CD14-positive monocyte (primary cell): ENCODE measurements at regions not wholly inside any gene's neighbourhood (a gene's known extent, or its start where the extent isn't known, plus 50 kb on each side); places are given as distances from the start of the nearest gene placed in this dataset.
A peak's percentile ranks its signal among the peaks of the same experiment; 100 is the strongest.

ENCODE experiments used
- DNase-seq, 3 donors: peaks; one replicate each; pipeline ENCODE4 v3.0.0-alpha.2; 2011 to 2022
- H2AFZ ChIP-seq: 2 replicates; pipeline ENCODE4 v1.6.0; 2012; ENCODE audit warnings: mild to moderate bottlenecking, low read depth, low read length, inconsistent platforms; ENCODE audit not compliant: insufficient read depth, poor library complexity, severe bottlenecking
- H3K27ac ChIP-seq, 2 donors: 1 replicate in 1 of 2; 2 replicates in 1 of 2; pipeline ENCODE4 v1.5.1; 2012 to 2013; ENCODE audit warnings: low read length in 2 of 2, control low read depth in 1 of 2, inconsistent platforms in 1 of 2, low read depth in 1 of 2, mild to moderate bottlenecking in 1 of 2
- H3K27me3 ChIP-seq, 2 donors: one replicate each; pipeline versions ENCODE4 v1.6.0 to v1.6.1; 2011 to 2013; ENCODE audit warnings: low read length in 2 of 2; ENCODE audit not compliant: control insufficient read depth in 2 of 2, insufficient read depth in 2 of 2
- H3K36me3 ChIP-seq, 2 donors: replicated peaks in 1 of 2; 1 replicate in 1 of 2; 2 replicates in 1 of 2; pipeline versions ENCODE4 v1.5.1 to v1.6.1; 2012 to 2013; ENCODE audit warnings: low read length in 2 of 2, control low read depth in 1 of 2, inconsistent platforms in 1 of 2, mild to moderate bottlenecking in 1 of 2; ENCODE audit not compliant: insufficient read depth in 2 of 2, control insufficient read depth in 1 of 2
- H3K4me1 ChIP-seq, 2 donors: 1 replicate in 1 of 2; 2 replicates in 1 of 2; pipeline versions ENCODE4 v1.5.1 to v1.6.1; 2012 to 2013; ENCODE audit warnings: low read length in 2 of 2, control low read depth in 1 of 2, inconsistent platforms in 1 of 2, mild to moderate bottlenecking in 1 of 2, moderate library complexity in 1 of 2; ENCODE audit not compliant: insufficient read depth in 2 of 2, control insufficient read depth in 1 of 2
- H3K4me2 ChIP-seq: replicated peaks from 2 replicates; pipeline ENCODE3; 2012; ENCODE audit warnings: low read length, moderate library complexity, mild to moderate bottlenecking; ENCODE audit not compliant: poor library complexity, severe bottlenecking; ENCODE audit errors: extremely low read depth
- H3K4me3 ChIP-seq, 3 experiments: fragments of 200-600 bp in 1 of 3; sonication (generic) in 1 of 3; replicated peaks in 1 of 3; 1 replicate in 2 of 3; 2 replicates in 1 of 3; pipeline ENCODE4 v1.5.1; 2011 to 2013; ENCODE audit warnings: low read length in 3 of 3, mild to moderate bottlenecking in 3 of 3, control low read depth in 2 of 3, low read depth in 2 of 3, inconsistent platforms in 1 of 3, moderate library complexity in 1 of 3
- H3K79me2 ChIP-seq: 2 replicates; pipeline ENCODE4 v1.6.0; 2012; ENCODE audit warnings: mild to moderate bottlenecking, control low read depth, inconsistent platforms, low read length, moderate library complexity; ENCODE audit not compliant: insufficient read depth
- H3K9ac ChIP-seq: 2 replicates; pipeline ENCODE4 v1.6.0; 2017; ENCODE audit warnings: low read length, mild to moderate bottlenecking; ENCODE audit not compliant: insufficient read depth, poor library complexity, severe bottlenecking
- H3K9me3 ChIP-seq, 2 donors: replicated peaks in 1 of 2; 1 replicate in 1 of 2; 2 replicates in 1 of 2; pipeline versions ENCODE4 v1.5.1 to v1.6.1; 2012 to 2013; ENCODE audit warnings: low read length in 2 of 2, control low read depth in 1 of 2; ENCODE audit not compliant: control insufficient read depth in 1 of 2, insufficient read depth in 1 of 2
- H4K20me1 ChIP-seq: 2 replicates; pipeline ENCODE4 v1.6.0; 2012; ENCODE audit warnings: mild to moderate bottlenecking, low read length, control low read depth, moderate library complexity; ENCODE audit not compliant: insufficient read depth
- H3K27ac Mint-ChIP-seq, 7 donors: one replicate each; pipeline ENCODE4 v1.8.0; 2020; ENCODE audit warnings: mild to moderate bottlenecking in 7 of 7, mixed read lengths in 7 of 7, moderate library complexity in 6 of 7, inconsistent platforms in 2 of 7
- H3K27me3 Mint-ChIP-seq, 3 donors: one replicate each; pipeline ENCODE4 v1.8.0; 2021 to 2022; ENCODE audit warnings: low read depth in 3 of 3, mild to moderate bottlenecking in 3 of 3, mixed read lengths in 3 of 3, moderate library complexity in 3 of 3, inconsistent platforms in 1 of 3
- H3K36me3 Mint-ChIP-seq, 2 donors: one replicate each; pipeline ENCODE4 v1.8.0; 2020; ENCODE audit warnings: mixed read lengths in 2 of 2, inconsistent platforms in 1 of 2, mild to moderate bottlenecking in 1 of 2
- H3K4me1 Mint-ChIP-seq: one replicate; pipeline ENCODE4 v1.8.0; 2020; ENCODE audit warnings: mild to moderate bottlenecking, mixed read lengths
- H3K4me3 Mint-ChIP-seq, 2 donors: one replicate each; pipeline ENCODE4 v1.8.0; 2020; ENCODE audit warnings: mild to moderate bottlenecking in 2 of 2, mixed read lengths in 2 of 2, moderate library complexity in 1 of 2
- H3K9me3 Mint-ChIP-seq, 7 donors: one replicate each; pipeline ENCODE4 v1.8.0; 2020 to 2022; ENCODE audit warnings: mixed read lengths in 7 of 7, mild to moderate bottlenecking in 6 of 7, moderate library complexity in 6 of 7, inconsistent platforms in 2 of 7
- WGBS: methylation state at CpG from one replicate; pipeline ENCODE4 v1.1.5; 2013; ENCODE audit warnings: missing lambda C conversion rate; ENCODE audit not compliant: insufficient coverage; 5-methylcytosine and 5-hydroxymethylcytosine counted together
- intact Hi-C, 2 donors: fragments of 100-400 bp; cut with micrococcal nuclease; formaldehyde crosslinking; loops; one replicate each; pipeline versions ENCODE4 v1.15.0 to v1.15.1; 2023
- TF ChIP-seq, protein P1 (sequence below): fragments of 200-600 bp; IDR thresholded peaks from one replicate; pipeline ENCODE4 v1.8.0; 2022; ENCODE audit warnings: antibody characterized with exemption, mild to moderate bottlenecking

DNA sequence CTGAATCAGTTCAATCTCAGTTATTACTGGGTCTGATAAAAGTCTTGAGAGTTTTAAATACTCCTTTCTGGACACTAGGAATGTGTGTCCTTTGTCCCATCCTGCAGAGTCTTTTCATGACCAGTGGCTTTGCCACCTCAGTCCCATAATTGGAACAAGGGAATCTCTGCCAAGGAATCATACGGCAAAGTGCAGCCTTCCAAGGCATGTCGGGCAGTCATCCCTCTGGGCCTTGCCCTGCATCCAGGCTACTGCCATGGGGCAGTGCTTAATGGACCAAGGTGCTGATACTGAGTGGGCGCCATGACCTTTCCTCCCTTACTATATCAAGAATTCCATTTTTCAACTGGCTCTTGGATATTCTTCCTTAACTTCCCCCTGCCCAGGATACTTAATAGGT is 195.3 kb downstream of the ZC3H11B start:
- H3K4me1 ChIP-seq, result no peaks in the 10 kb centered on the region
- no peak overlapping the region for H3K4me2 ChIP-seq
- H3K27me3 ChIP-seq, result peaks cover 0 to 5% of the 10 kb centered on the region in 2 donors
- no peaks in the 10 kb centered on the region for H3K36me3 ChIP-seq
- no peaks in the 10 kb centered on the region for H3K79me2 ChIP-seq
- peak overlapping the region; percentile 12 for H2AFZ ChIP-seq
- H3K9me3 ChIP-seq, result no peaks in the 10 kb centered on the region
- intact Hi-C loops, result no loop called here
- no peak overlapping the region for H3K9ac ChIP-seq
- no peaks in the 10 kb centered on the region for H3K36me3 Mint-ChIP-seq
- no peaks in the 10 kb centered on the region for H3K4me1 Mint-ChIP-seq
- 95% methylated on average over 2 of the region's 3 CpGs for WGBS
- no peaks in the 10 kb centered on the region for H4K20me1 ChIP-seq
- H3K27ac Mint-ChIP-seq, result peak overlapping the region in 1 of 7 donors; percentile 32
- no peak overlapping the region for H3K27ac ChIP-seq
- no peaks in the 10 kb centered on the region for H3K9me3 Mint-ChIP-seq
- TF ChIP-seq, protein P1, sequence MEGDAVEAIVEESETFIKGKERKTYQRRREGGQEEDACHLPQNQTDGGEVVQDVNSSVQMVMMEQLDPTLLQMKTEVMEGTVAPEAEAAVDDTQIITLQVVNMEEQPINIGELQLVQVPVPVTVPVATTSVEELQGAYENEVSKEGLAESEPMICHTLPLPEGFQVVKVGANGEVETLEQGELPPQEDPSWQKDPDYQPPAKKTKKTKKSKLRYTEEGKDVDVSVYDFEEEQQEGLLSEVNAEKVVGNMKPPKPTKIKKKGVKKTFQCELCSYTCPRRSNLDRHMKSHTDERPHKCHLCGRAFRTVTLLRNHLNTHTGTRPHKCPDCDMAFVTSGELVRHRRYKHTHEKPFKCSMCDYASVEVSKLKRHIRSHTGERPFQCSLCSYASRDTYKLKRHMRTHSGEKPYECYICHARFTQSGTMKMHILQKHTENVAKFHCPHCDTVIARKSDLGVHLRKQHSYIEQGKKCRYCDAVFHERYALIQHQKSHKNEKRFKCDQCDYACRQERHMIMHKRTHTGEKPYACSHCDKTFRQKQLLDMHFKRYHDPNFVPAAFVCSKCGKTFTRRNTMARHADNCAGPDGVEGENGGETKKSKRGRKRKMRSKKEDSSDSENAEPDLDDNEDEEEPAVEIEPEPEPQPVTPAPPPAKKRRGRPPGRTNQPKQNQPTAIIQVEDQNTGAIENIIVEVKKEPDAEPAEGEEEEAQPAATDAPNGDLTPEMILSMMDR, result no peak
- peaks cover 0 to 9% (median 3%) of the 10 kb centered on the region in 3 donors for H3K27me3 Mint-ChIP-seq
- no peak overlapping the region for H3K4me3 ChIP-seq
- DNase-seq, result no peak
- no peak overlapping the region for H3K4me3 Mint-ChIP-seq

DNA sequence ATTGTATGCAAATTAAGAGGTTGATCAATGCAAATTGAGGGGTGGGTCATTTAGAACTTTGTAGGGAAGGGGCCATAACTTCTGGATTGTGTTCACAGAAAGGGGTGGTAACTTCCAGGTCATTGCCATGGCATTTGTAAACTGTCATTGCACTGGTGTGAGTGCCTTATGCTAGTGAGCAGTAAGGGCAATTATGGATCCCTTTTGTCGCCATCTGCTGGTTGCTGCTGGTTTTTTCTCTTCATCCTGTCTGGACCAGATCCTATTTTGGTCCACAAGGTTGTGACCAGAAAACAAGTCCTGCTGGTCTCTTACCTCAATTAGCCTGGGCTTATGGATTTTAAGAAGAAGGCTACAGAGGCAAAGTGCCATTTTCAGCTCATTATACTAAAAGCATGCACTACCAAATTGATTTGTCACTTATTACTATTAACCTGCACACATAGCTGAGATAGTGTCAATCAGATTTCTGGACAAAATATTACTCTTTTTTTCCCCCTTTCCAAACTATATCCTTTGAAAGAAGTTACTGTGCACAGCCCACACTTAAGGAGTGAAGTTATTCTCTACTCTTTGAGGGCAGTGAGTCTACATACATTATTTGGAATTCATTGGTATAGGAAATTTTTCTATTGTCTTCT is 196.2 kb downstream of the ZC3H11B start:
- Histone ChIP-seq H3K27ac (no peak overlapping the region), H3K4me3 (no peak overlapping the region), H3K4me1 (no peaks in the 10 kb centered on the region), H4K20me1 (no peaks in the 10 kb centered on the region), H2AFZ (no peak overlapping the region), H3K9me3 (no peaks in the 10 kb centered on the region), H3K4me2 (no peak overlapping the region), H3K36me3 (no peaks in the 10 kb centered on the region), H3K27me3 (peaks cover 0 to 5% of the 10 kb centered on the region in 2 donors), H3K79me2 (no peaks in the 10 kb centered on the region), H3K9ac (no peak overlapping the region)
- Mint-ChIP-seq H3K4me3 (no peak overlapping the region), H3K9me3 (peaks cover 0 to 5% (median 0%) of the 10 kb centered on the region in 7 donors), H3K27ac (no peak overlapping the region), H3K36me3 (no peaks in the 10 kb centered on the region), H3K4me1 (no peaks in the 10 kb centered on the region), H3K27me3 (peaks cover 0 to 8% (median 0%) of the 10 kb centered on the region in 3 donors)
- TF ChIP-seq, protein P1, result peak; percentile 82
- peak; percentile 32 to 66 (median 45) for DNase-seq
- intact Hi-C loops, result no loop called here
- no CpG with 5 or more reads among the region's 1 CpG for WGBS
